Chondrocyte (in vitro differentiated cells): ENCODE measurements at regions not wholly inside any gene's neighbourhood (a gene's known extent, or its start where the extent isn't known, plus 50 kb on each side); places are given as distances from the start of the nearest gene placed in this dataset.

Experiments used
- DNase-seq: peaks from one replicate; pipeline ENCODE4 v3.0.0; 2021; ENCODE audit warnings: mixed read lengths, low spot score
- H3K27ac Mint-ChIP-seq: one replicate; pipeline ENCODE4 v1.8.0; 2021; ENCODE audit warnings: mild to moderate bottlenecking, moderate library complexity, mixed read lengths; ENCODE audit not compliant: unreplicated experiment
- H3K27me3 Mint-ChIP-seq: 2 replicates; pipeline ENCODE4 v1.8.0; 2021; ENCODE audit warnings: low read depth, mixed read lengths
- H3K36me3 Mint-ChIP-seq: 2 replicates; pipeline ENCODE4 v1.8.0; 2021; ENCODE audit warnings: low read depth, mixed read lengths
- H3K4me1 Mint-ChIP-seq: 2 replicates; pipeline ENCODE4 v1.8.0; 2021; ENCODE audit warnings: low read depth, mild to moderate bottlenecking, mixed read lengths
- H3K4me3 Mint-ChIP-seq: one replicate; pipeline ENCODE4 v1.8.0; 2021; ENCODE audit warnings: mild to moderate bottlenecking, moderate library complexity, mixed read lengths; ENCODE audit not compliant: unreplicated experiment
- H3K9me3 Mint-ChIP-seq: 2 replicates; pipeline ENCODE4 v1.8.0; 2021; ENCODE audit warnings: low read depth, mixed read lengths
- TF ChIP-seq, protein P1 (sequence below): fragments of 200-600 bp; sonication (generic); IDR thresholded peaks from 2 replicates; pipeline ENCODE4 v1.5.0; 2021; ENCODE audit warnings: antibody characterized with exemption, mild to moderate bottlenecking, moderate library complexity

DNA sequence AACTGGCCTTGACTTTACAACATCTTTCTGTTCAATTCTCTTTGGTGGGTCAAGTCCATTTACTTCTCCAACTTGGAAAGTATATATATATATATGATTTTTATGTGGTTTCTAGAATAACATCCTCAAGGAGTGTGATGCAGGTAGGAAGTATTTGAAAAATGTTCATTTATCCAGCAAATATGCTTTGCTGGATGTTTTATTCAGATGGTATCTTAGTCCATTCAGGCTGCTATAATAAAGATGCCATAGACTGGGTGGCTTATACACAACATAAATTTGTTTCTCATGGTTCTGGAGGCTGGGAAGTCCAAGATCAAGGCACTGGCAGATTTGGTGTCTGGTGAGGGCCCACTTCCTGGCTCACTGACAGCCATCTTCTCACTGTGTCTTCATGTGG, 168.7 kb upstream of the RASGRP1 start:
- Mint-ChIP-seq H3K9me3 (peaks cover 15% of the 10 kb centered on the region), H3K4me3 (no peak overlapping the region), H3K27me3 (no peaks in the 10 kb centered on the region), H3K36me3 (no peaks in the 10 kb centered on the region), H3K27ac (no peak overlapping the region), H3K4me1 (no peaks in the 10 kb centered on the region)
- TF ChIP-seq, protein P1, sequence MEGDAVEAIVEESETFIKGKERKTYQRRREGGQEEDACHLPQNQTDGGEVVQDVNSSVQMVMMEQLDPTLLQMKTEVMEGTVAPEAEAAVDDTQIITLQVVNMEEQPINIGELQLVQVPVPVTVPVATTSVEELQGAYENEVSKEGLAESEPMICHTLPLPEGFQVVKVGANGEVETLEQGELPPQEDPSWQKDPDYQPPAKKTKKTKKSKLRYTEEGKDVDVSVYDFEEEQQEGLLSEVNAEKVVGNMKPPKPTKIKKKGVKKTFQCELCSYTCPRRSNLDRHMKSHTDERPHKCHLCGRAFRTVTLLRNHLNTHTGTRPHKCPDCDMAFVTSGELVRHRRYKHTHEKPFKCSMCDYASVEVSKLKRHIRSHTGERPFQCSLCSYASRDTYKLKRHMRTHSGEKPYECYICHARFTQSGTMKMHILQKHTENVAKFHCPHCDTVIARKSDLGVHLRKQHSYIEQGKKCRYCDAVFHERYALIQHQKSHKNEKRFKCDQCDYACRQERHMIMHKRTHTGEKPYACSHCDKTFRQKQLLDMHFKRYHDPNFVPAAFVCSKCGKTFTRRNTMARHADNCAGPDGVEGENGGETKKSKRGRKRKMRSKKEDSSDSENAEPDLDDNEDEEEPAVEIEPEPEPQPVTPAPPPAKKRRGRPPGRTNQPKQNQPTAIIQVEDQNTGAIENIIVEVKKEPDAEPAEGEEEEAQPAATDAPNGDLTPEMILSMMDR = no peak
- no peak for DNase-seq

DNA sequence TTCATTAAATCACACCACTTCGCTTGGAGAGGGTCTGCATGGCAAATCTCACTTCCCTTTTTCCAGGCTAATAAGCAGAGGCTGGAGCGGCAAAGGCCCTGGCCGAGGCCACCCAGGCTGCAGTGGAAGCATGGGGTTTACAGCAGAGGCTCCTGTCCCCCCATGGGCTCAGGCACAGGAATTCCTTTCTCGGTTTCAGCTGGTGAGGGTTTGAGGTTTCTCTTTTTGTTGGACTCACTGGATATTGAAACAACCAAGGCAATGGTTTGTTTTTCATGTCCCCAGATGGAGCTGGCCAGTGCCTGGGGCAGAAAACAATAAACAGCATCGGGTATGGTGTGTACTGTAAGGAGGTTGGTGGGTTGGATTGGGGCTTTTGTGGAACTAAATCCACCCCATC, 175.6 kb upstream of the RASGRP1 start:
- Mint-ChIP-seq H3K27me3 (no peaks in the 10 kb centered on the region), H3K9me3 (peaks cover 3% of the 10 kb centered on the region), H3K27ac (no peak overlapping the region), H3K36me3 (no peaks in the 10 kb centered on the region), H3K4me3 (no peak overlapping the region), H3K4me1 (peaks cover 7% of the 10 kb centered on the region)
- no peak for DNase-seq
- TF ChIP-seq, protein P1 = no peak

DNA sequence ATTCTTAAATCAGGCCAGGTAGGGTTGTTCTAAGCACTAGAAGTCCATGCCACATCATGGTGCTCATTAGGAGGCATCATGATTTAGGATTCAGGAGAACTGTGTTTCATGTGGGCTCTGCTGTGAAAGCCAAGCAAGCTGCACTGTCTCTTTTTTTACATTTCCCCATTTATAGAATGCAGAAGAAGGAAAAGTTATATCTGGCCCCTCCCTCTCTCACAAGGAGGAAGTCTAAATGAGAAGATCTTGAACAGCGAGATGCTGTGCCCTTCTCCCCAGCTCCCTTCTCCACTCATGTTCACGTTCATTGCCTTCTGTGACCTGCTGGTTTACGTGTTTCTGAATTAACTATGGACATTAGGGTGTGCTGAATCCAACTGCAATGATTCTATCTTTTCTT, 178.5 kb upstream of the RASGRP1 start:
- Mint-ChIP-seq H3K27me3 (no peaks in the 10 kb centered on the region), H3K27ac (no peak overlapping the region), H3K4me1 (peaks cover 26% of the 10 kb centered on the region), H3K4me3 (no peak overlapping the region), H3K9me3 (peaks cover 4% of the 10 kb centered on the region), H3K36me3 (no peaks in the 10 kb centered on the region)
- TF ChIP-seq, protein P1 = no peak
- DNase-seq = no peak

DNA sequence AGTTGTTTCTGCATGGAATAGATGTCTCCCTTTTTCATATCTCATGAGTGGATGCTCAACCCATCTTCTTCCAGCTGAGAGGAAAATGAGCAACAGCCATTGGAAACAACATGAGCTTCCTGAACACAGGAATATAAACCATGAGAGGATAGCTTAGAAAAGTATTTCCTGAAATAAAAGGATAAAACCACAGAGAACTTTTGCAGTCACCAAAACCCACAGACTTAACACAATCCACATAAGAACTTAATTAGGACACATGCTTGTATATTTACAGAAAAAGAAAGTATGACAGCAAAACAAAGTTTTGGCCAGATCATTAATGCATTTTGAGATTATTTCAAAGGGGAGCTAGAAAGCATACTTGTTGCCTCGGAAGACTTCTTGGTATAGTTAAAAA, 180.5 kb upstream of the RASGRP1 start:
- Mint-ChIP-seq H3K9me3 (peaks cover 4% of the 10 kb centered on the region), H3K4me3 (no peak overlapping the region), H3K4me1 (peaks cover 26% of the 10 kb centered on the region), H3K36me3 (no peaks in the 10 kb centered on the region), H3K27ac (no peak overlapping the region), H3K27me3 (no peaks in the 10 kb centered on the region)
- TF ChIP-seq, protein P1 = no peak
- DNase-seq = no peak

DNA sequence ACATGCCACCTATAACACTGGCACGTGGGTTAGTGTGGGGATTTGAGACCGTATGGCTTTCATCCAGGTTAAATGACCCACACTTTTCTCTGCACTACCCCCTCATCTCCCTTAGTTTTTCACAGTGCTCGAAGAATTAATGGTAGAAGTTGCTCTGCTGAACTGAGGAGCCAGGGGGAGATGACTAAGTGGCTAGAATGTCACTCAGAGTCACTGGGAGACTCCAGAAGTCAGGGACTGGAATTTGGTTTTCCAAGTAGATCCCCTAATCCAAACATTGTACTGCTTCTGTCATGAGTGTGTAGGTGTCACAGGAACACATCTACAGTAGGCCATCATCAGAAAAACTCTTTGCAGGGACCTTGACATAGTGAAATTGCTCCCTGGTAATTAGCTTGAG, 181.0 kb upstream of the RASGRP1 start:
- H3K27me3 Mint-ChIP-seq = no peaks in the 10 kb centered on the region
- no peak for DNase-seq
- TF ChIP-seq, protein P1 = no peak
- H3K27ac Mint-ChIP-seq = no peak overlapping the region
- peaks cover 27% of the 10 kb centered on the region for H3K4me1 Mint-ChIP-seq
- H3K36me3 Mint-ChIP-seq = no peaks in the 10 kb centered on the region
- H3K4me3 Mint-ChIP-seq = no peak overlapping the region
- peaks cover 4% of the 10 kb centered on the region for H3K9me3 Mint-ChIP-seq
